Skin epidermis (tissue), 12 donors: ENCODE measurements at regions not wholly inside any gene's neighbourhood (a gene's known extent, or its start where the extent isn't known, plus 50 kb on each side); places are given as distances from the start of the nearest gene placed in this dataset.
"Not testable (repeated sequence)": the region's sequence is repeated elsewhere in the genome, so short reads cannot be mapped to it uniquely, and the experiment has no call there.

ENCODE experiments used
- H3K27ac ChIP-seq, 21 experiments: fragments of 200-600 bp; sonication (generic) in 11 of 21; one replicate each; pipeline ENCODE4 v1.5.0; 2020; ENCODE audit warnings: mild to moderate bottlenecking in 3 of 21, inconsistent platforms in 2 of 21, moderate library complexity in 2 of 21
- H3K4me3 ChIP-seq, 7 experiments: fragments of 200-600 bp; sonication (generic) in 2 of 7; one replicate each; pipeline ENCODE4 v1.5.0; 2020; ENCODE audit warnings: inconsistent platforms in 2 of 7, mild to moderate bottlenecking in 2 of 7, moderate library complexity in 1 of 7

GRCh38 chrY:17827155-17827554, 52.9 kb downstream of the CDY2B start:
- not testable (repeated sequence) for H3K4me3 ChIP-seq, H3K27ac ChIP-seq

DNA sequence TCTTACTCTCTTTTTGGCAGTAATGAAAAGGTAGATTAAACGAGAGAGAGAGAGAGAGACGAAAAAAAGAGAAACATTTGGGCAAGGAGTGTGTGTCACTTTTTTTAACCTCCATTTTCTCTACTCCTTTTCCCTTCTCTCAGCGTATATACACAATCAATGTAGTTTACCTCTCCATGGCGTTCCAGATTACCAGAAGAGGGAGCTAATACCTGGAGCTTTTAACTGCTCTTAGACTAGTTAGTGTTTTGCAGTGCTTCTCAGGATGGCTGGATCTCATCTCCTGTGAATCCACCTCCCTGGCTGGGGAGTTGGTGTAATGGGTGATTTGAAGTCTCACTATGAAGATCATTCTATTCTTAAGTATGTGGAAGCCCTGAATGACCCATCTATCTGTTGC, 60.3 kb downstream of the CDY2B start:
- not testable (repeated sequence) for H3K4me3 ChIP-seq, H3K27ac ChIP-seq

DNA sequence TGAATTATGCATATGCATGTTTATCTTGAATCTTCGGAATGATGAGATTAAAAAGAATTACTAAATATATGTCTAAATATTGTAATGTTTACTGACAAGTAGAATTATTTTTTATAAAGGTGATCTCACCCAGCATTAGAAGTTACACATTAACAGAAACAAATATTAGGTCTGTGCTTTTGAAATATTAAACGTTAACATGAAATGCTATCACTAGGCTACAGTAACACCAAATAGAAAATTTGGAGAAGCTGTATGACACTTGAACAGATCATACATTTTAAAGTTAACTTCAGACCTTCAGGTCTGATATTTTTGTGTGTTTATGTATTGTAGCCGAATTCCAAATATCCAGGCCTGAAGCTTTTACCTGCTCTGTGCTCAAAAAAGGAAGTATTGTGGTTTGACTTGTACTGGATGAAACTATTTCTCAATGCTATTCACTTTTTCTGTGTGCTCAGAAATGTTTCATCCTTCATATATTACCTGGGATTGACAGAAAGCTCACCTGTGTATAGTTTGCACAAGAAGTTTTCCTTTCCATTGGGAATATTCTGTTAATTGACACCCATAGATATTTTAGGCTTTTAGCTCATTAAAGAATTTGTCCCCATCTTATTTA, 60.9 kb downstream of the CDY2B start:
- not testable (repeated sequence) for H3K27ac ChIP-seq, H3K4me3 ChIP-seq

DNA sequence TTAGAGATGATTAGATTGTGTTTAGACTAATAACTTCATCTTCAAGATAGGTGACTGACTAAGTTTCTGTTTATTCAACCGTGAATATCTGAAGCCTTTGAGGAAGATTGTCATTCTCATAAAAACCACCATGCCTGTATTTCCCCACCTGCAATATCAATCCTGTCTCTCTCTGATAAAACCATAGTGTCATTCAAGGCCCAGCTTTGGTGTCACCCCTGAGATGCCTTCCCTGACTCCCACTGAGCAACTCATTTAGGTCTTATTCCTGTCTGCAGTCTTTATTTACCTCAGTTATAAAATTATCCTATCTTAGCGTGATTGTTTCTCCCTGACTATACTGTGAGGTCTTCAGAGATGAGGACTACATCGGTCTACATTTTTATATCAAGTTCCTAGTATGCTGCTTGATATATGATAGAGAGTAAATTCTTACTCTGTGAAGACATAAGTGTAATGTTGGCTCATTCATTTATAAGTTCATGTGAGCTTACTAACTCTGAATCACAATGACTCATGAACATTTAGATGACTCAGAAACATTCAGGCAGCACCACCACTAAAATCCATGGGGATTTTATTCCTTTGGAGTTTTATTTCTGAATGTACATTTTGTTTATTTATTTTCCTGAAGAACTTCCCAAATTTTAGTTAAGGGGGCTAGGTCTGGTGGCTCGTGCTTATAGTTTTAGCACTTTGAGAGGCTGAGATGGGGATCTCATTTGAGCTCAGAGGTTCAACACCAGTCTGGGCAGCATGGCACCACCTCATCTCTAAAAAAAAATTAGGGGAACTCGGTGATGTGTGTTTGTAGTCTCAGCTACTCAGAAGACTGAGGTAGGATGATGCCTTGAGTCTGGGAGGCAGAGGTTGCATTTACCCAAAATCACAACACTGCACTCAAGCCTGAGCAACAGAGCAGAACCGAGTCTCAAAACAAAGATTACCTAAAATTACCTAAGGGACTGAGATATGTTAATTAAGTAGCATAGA, 62.6 kb downstream of the CDY2B start:
- not testable (repeated sequence) for H3K4me3 ChIP-seq, H3K27ac ChIP-seq

GRCh38 chrY:17812664-17813063, 67.4 kb downstream of the CDY2B start:
- H3K27ac ChIP-seq, H3K4me3 ChIP-seq: not testable (repeated sequence)

DNA sequence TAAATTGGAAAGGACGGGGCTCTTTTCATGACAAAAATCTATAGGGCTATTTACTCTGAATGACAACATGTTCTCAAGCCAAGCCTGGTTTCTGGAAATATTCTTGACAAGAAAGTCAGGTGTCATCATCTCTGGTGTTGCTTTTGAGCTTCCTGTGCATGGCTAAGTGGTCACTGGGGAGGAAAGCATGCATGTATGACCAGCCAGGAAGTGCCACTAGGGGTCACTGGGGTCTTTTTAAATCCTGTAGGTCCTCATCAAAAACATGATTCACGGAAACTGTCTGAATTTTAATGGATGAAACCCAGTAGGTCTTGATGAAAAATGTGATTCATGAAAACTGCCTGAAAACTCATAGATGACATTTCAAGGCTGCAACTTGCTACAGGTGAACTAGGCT, 80.1 kb downstream of the CDY2B start:
- not testable (repeated sequence) for H3K27ac ChIP-seq, H3K4me3 ChIP-seq

- H3K4me3 ChIP-seq, H3K27ac ChIP-seq: not testable (repeated sequence)
Observed at GRCh38 chrY:17787214-17787613, 92.8 kb downstream of the CDY2B start.

DNA sequence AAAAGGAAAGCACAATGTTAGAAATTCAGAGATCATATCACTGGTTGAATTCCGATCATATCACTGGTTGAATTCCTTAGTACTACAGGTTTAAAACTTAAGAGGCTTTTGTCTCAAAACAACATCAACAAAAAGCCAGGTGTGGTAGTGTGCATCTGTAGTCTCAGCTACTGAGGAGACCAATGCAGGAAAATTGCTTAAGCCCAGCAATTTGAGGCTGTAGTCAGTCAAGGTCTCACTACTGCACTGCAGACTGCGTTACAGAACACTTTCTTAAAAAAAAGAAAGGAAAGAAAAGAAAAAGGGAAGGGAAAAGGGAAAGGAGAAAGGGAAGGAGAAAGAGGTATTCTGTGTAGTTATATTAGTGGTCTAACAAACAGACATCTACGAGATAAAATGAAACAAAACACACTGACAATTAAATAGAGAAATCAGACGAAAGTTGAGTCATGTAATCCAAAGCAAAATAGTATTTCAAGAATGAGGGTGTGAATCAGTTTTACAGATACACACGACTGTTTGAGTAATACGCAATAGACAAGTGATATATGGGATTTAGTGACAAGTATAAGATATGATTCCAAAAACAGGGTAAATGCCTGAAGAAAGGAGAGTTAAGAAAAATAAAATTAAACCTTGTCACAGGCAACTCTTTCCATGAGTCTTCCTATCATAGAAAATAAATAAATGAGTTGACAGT, 113.9 kb downstream of the CDY2B start:
- not testable (repeated sequence) for H3K4me3 ChIP-seq

GRCh38 chrY:17759213-17759612, 120.8 kb downstream of the CDY2B start:
- not testable (repeated sequence) for H3K4me3 ChIP-seq, H3K27ac ChIP-seq

More for the DNA sequence above, 113.9 kb downstream of the CDY2B start:
- H3K27ac ChIP-seq = not testable (repeated sequence)

GRCh38 chrY:17752887-17753497, 127.0 kb downstream of the CDY2B start:
- H3K27ac ChIP-seq, H3K4me3 ChIP-seq: not testable (repeated sequence)

GRCh38 chrY:17739852-17740251, 140.2 kb downstream of the CDY2B start:
- H3K27ac ChIP-seq, H3K4me3 ChIP-seq: not testable (repeated sequence)

DNA sequence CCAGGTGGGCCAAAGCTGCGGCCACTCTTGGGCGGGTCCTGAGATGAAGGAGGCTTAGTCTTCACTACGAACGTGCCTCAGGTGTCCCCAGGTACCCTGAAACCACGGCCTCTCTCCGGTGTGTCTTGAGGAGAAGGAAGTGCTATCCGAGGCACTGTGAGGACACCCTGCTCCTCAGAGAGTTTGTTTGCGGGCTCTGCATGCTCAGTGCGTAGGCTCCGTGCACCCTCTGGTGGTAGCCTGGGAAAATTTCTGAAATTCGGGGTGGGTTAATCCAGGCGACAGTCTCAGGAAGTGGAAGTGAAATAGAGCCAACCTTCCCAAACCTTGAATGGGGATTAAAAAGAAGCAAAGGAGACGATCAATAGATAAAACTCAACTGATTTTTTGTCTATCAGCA, 150.5 kb downstream of the CDY2B start:
- H3K27ac ChIP-seq, H3K4me3 ChIP-seq: not testable (repeated sequence)

- not testable (repeated sequence) for H3K4me3 ChIP-seq, H3K27ac ChIP-seq
Observed at GRCh38 chrY:17716329-17717043, 163.5 kb downstream of the CDY2B start.

DNA sequence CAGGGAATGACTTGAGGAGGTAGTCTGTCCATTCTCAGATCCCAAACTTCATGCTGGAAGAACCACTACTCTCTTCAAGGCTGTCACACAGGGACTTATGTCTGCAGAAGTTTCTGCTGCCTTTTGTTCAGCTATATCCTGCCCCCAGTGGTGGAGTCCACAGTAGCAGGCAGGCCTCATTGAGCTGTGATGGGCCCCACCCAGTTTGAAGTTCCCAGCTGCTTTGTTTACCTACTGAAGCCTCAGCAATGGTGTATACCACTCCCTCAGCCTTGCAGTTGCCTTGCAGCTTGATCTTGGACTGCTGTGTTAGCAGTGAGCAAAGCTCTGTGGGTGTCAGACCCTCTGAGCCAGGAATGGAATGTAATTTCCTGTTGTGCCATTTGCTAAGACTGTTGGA, 212.0 kb downstream of the CDY2B start:
- H3K27ac ChIP-seq, H3K4me3 ChIP-seq: not testable (repeated sequence)

DNA sequence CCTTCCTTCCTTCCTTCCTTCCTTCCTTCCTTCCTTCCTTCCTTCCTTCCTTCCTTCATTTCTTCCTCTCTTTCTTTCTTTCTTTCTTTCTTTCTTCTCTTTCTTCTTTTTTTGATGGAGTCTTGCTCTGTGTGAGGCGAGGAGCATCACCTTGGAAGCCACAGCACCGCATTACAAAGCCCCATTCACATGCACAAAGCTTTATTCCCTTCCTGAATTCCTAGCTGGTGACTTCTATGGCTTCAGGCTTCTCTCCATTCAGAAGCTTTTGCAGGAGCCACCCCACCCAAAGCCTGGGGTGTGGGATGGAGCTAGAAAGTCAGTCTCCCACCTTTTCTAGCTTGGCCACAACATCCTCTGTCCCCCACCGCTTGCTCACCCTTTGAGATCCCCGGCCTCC, 237.0 kb downstream of the CDY2B start:
- not testable (repeated sequence) for H3K4me3 ChIP-seq, H3K27ac ChIP-seq

DNA sequence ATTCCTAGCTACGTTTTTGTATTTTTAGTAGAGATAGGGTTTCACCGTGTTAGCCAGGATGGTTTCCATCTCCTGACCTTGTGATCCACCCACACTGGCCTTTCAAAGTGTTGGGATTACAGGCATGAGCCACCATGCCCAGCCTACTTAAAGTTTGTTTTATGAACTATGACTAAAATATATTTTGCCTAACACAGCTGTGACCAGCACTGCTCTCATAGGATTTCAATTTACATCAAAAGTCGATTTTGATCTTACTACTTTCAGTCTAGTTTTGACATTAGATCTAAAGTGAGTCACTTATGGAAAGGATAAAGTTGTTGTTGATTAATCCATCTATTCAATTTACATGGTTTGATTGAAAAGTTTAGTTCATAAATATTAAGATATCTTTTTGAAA, 245.5 kb downstream of the CDY2B start:
- H3K4me3 ChIP-seq, H3K27ac ChIP-seq: not testable (repeated sequence)

- H3K27ac ChIP-seq, H3K4me3 ChIP-seq: not testable (repeated sequence)
Observed at GRCh38 chrY:17611256-17611655, 268.8 kb downstream of the CDY2B start.

- not testable (repeated sequence) for H3K4me3 ChIP-seq
Observed at GRCh38 chrY:17610649-17611048, 269.4 kb downstream of the CDY2B start.

GRCh38 chrY:17607150-17607549, 272.9 kb downstream of the CDY2B start:
- H3K27ac ChIP-seq, H3K4me3 ChIP-seq: not testable (repeated sequence)

More at GRCh38 chrY:17610649-17611048, 269.4 kb downstream of the CDY2B start:
- H3K27ac ChIP-seq = not testable (repeated sequence)
